Nephron progenitor cell (in vitro differentiated cells): ENCODE measurements at regions not wholly inside any gene's neighbourhood (a gene's known extent, or its start where the extent isn't known, plus 50 kb on each side); places are given as distances from the start of the nearest gene placed in this dataset.

Experiments used
- DNase-seq: peaks from one replicate; pipeline ENCODE4 v3.0.0; 2021
- H3K27ac Mint-ChIP-seq: 2 replicates; pipeline ENCODE4 v1.8.0; 2021; ENCODE audit warnings: mild to moderate bottlenecking, moderate library complexity, mixed read lengths
- H3K27me3 Mint-ChIP-seq: 2 replicates; pipeline ENCODE4 v1.8.0; 2021; ENCODE audit warnings: mild to moderate bottlenecking, low read depth, mixed read lengths; ENCODE audit not compliant: poor library complexity
- H3K36me3 Mint-ChIP-seq: 2 replicates; pipeline ENCODE4 v1.8.0; 2021; ENCODE audit warnings: low read depth, mixed read lengths
- H3K4me1 Mint-ChIP-seq: 2 replicates; pipeline ENCODE4 v1.8.0; 2021; ENCODE audit warnings: mixed read lengths
- H3K4me3 Mint-ChIP-seq: 2 replicates; pipeline ENCODE4 v1.8.0; 2021; ENCODE audit warnings: mild to moderate bottlenecking, moderate library complexity, mixed read lengths
- H3K9me3 Mint-ChIP-seq: 2 replicates; pipeline ENCODE4 v1.8.0; 2021; ENCODE audit warnings: mild to moderate bottlenecking, moderate library complexity, mixed read lengths
- TF ChIP-seq, protein P1 (sequence below): fragments of 200-600 bp; sonication (generic); IDR thresholded peaks from 2 replicates; pipeline ENCODE4 v1.5.0; 2021; ENCODE audit warnings: antibody characterized with exemption

DNA sequence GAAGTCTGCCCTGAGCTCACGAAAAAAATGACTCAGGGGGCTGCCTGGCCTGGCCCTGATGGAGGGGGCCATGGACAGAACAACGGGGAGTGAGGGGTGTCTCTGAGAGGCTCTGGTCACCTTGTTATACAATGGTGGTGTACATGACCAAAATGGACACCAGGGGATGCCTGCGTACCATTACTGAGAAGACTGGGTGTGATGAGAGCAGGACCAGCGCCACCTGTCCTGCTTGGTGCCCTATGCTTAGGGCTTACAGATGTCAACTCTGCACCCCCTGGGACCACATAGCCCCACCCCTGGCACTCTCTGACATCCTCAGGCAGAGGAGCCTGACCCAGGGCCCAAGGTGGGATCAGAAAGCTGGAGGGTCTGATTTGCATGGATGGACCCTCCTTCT, 104.8 kb downstream of the ZNF280B start:
- H3K9me3 Mint-ChIP-seq = no peaks in the 10 kb centered on the region
- no peaks in the 10 kb centered on the region for H3K36me3 Mint-ChIP-seq
- no peak for DNase-seq
- no peaks in the 10 kb centered on the region for H3K4me1 Mint-ChIP-seq
- peaks cover 92% of the 10 kb centered on the region for H3K27me3 Mint-ChIP-seq
- H3K4me3 Mint-ChIP-seq = no peak overlapping the region
- H3K27ac Mint-ChIP-seq = no peak overlapping the region
- TF ChIP-seq, protein P1, sequence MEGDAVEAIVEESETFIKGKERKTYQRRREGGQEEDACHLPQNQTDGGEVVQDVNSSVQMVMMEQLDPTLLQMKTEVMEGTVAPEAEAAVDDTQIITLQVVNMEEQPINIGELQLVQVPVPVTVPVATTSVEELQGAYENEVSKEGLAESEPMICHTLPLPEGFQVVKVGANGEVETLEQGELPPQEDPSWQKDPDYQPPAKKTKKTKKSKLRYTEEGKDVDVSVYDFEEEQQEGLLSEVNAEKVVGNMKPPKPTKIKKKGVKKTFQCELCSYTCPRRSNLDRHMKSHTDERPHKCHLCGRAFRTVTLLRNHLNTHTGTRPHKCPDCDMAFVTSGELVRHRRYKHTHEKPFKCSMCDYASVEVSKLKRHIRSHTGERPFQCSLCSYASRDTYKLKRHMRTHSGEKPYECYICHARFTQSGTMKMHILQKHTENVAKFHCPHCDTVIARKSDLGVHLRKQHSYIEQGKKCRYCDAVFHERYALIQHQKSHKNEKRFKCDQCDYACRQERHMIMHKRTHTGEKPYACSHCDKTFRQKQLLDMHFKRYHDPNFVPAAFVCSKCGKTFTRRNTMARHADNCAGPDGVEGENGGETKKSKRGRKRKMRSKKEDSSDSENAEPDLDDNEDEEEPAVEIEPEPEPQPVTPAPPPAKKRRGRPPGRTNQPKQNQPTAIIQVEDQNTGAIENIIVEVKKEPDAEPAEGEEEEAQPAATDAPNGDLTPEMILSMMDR = no peak

DNA sequence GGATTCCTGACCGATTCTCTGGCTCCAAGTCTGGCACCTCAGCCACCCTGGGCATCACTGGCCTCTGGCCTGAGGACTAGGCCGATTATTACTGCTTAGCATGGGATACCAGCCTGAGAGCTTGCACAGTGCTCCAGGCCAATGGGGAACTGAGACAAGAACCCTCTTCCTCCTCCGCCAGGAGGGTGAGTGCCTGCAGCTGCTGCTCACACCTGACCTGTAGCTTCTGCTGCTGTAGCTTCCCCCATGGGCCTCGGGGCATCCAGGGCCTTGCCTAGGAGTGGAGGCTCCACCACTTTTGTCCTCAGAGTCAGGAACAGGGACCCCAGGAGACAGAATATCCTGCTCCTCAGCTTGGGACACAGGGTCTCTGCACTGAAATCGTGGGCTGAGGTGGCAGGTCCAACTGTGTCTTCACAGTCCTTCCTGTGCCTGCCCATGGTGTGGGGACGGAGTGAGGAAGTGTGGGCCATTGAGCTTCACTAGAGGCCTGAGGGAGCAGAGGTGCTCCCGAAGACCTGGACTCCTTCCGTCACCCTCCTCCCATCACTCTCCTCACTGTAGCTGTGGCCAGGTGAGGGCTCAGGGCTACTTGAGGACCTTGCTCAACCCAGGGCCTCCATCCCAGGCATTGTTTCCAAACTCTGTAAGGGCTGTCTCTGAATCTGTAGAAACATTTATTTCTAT, 103.8 kb downstream of the ZNF280B start:
- DNase-seq = no peak
- Mint-ChIP-seq H3K36me3 (no peaks in the 10 kb centered on the region), H3K4me1 (no peaks in the 10 kb centered on the region), H3K9me3 (no peaks in the 10 kb centered on the region), H3K27me3 (peaks cover 92% of the 10 kb centered on the region), H3K27ac (no peak overlapping the region), H3K4me3 (no peak overlapping the region)
- TF ChIP-seq, protein P1 = no peak

DNA sequence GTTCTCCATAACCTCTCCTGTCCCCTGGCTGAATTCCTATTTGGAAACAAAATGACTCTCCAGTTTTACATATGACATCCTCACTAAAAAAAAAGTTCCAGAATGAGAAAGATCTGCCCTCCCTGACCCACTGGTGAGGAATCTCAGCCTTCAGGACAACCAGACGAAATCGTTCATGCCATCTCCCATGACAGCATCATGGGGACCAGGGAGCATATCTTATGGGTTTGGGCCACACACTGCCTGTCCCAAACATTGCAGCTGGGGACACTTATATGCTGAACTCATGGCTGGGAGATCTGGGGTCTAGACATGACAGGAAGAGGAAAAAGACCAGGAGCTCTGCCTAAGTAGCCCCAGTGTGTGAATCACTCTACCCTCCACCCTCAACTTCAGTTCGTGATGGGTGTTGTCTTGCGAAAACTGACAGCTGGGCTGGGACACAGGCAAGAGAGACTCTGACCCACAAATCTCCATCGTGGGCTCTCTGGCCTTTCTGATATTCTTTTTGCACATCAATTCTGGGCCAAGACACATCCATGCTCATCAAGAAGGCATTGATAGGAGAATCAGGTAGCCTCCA, 102.0 kb downstream of the ZNF280B start:
- Mint-ChIP-seq H3K9me3 (no peaks in the 10 kb centered on the region), H3K36me3 (no peaks in the 10 kb centered on the region), H3K27me3 (peaks cover 97% of the 10 kb centered on the region), H3K4me1 (no peaks in the 10 kb centered on the region), H3K4me3 (no peak overlapping the region), H3K27ac (no peak overlapping the region)
- no peak for DNase-seq
- TF ChIP-seq, protein P1 = no peak

DNA sequence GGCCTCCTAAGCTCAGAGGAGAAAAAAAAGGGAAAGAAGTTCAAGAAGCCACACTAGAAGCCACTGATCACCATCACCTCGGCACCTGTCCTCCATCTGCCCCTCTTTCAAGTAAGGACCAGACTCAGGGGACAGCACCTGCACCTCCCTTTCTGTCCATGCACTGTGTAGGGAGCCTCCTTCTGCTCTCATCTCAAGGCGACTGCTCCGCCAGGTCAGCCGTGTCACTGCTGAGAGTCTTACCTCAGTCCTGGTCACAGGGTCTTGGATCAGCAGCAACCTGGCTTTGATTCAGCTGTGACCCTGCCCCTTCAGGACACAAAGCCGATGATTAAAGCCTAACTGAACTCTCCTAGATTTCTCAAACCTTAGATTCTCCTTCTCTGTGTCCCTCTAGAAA, 101.5 kb downstream of the ZNF280B start:
- Mint-ChIP-seq H3K27me3 (peaks cover 98% of the 10 kb centered on the region), H3K27ac (no peak overlapping the region), H3K9me3 (peaks cover 5% of the 10 kb centered on the region), H3K4me1 (no peaks in the 10 kb centered on the region), H3K36me3 (no peaks in the 10 kb centered on the region), H3K4me3 (no peak overlapping the region)
- no peak for DNase-seq
- TF ChIP-seq, protein P1 = no peak

DNA sequence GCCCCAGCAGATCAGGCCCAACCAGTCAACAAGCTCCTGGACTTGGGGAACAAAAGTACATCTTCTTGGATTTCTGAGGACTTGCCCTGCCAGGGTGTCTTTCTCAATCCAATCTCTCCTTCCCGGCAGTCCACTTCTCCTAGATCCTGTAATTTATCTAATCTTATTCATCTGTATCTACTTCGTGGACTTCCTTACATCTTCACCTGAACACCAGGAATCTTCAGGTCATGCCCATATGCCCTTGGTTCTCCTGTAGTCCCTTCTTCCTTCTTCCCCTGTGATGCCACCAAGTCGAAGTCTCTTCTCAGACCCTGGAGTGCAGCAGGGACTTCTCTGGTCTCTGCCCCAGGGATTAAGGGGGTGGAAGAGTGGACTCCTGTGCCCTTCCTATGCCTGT, 100.3 kb downstream of the ZNF280B start:
- TF ChIP-seq, protein P1 = no peak
- Mint-ChIP-seq H3K4me3 (no peak overlapping the region), H3K27me3 (peaks cover 98% of the 10 kb centered on the region), H3K36me3 (no peaks in the 10 kb centered on the region), H3K9me3 (peaks cover 17% of the 10 kb centered on the region), H3K27ac (no peak overlapping the region), H3K4me1 (no peaks in the 10 kb centered on the region)
- no peak for DNase-seq
